Vagina (tissue), 2 donors: ENCODE measurements at regions not wholly inside any gene's neighbourhood (a gene's known extent, or its start where the extent isn't known, plus 50 kb on each side); places are given as distances from the start of the nearest gene placed in this dataset.

ENCODE experiments used
- DNase-seq, 2 donors: peaks; one replicate each; pipeline ENCODE4 v3.0.0-alpha.2; 2017; ENCODE audit errors: extremely low spot score in 2 of 2
- H3K27ac ChIP-seq: fragments of 200-600 bp; sonication (generic); one replicate; pipeline ENCODE4 v1.5.1; 2019
- H3K27me3 ChIP-seq: fragments of 200-600 bp; sonication (generic); one replicate; pipeline ENCODE4 v1.5.1; 2019
- H3K36me3 ChIP-seq, 2 donors: fragments of 200-600 bp; sonication (generic); one replicate each; pipeline ENCODE4 v1.5.1; 2017 to 2019
- H3K4me1 ChIP-seq: fragments of 200-600 bp; sonication (generic); one replicate; pipeline ENCODE4 v1.5.1; 2019
- H3K4me3 ChIP-seq, 2 donors: fragments of 200-600 bp; sonication (generic); 1 replicate in 1 of 2; 2 replicates in 1 of 2; pipeline ENCODE4 v1.5.1; 2016 to 2019
- H3K9me3 ChIP-seq: fragments of 200-600 bp; sonication (generic); one replicate; pipeline ENCODE4 v1.5.1; 2019
- CTCF ChIP-seq, 3 experiments: fragments of 450-650 bp in 2 of 3; fragments of 200-600 bp in 1 of 3; sonication (generic) in 1 of 3; IDR thresholded peaks; one replicate each; pipeline ENCODE4 v1.5.1; 2017 to 2019; ENCODE audit warnings: antibody characterized with exemption in 3 of 3, mild to moderate bottlenecking in 2 of 3, moderate library complexity in 2 of 3
- POLR2A ChIP-seq, 2 donors: fragments of 450-650 bp; IDR thresholded peaks; one replicate each; pipeline ENCODE4 v1.6.1; 2017; ENCODE audit warnings: antibody characterized with exemption in 2 of 2, mild to moderate bottlenecking in 2 of 2, moderate library complexity in 2 of 2
- POLR2AphosphoS5 ChIP-seq, 2 donors: sonication (generic); formaldehyde crosslinking; IDR thresholded peaks; one replicate each; pipeline ENCODE4 v1.9.0; 2017; ENCODE audit warnings: antibody characterized with exemption in 2 of 2, mild to moderate bottlenecking in 2 of 2, low read depth in 1 of 2; ENCODE audit not compliant: insufficient read depth in 1 of 2
- intact Hi-C: fragments of 100-400 bp; cut with DNase I; formaldehyde crosslinking; loops from one replicate; pipeline ENCODE4 v1.15.1; 2023

DNA sequence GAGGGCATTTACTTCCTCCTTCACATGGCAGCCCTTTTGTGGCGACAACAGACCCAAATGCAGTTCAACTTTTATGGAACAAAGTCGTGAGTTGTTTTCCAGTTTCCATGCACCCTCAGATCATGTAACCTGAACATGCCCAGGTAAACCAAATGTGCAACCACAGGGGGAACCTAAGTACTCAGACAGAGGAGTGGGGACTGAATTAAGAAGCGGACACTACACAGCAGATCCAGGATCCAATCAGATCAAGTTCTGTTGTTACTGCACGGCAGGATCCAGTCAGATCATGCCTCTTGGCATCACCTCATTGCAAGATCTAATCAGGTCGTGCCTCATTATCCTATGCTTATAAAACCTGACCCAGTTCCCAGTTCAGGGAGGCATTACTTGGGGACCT is 115.7 kb downstream of the MATN1 start:
- no peak for TF ChIP-seq POLR2A (IDR thresholded peaks at IDR 0.05)
- TF ChIP-seq POLR2AphosphoS5 (IDR thresholded peaks at IDR 0.05; ENCODE audit: insufficient read depth in 1 of 2, low read depth in 1 of 2): no peak
- no peak for TF ChIP-seq CTCF (IDR thresholded peaks at IDR 0.05)
- intact Hi-C loops: no loop called here
- Histone ChIP-seq H3K27ac (no peak overlapping the region), H3K27me3 (no peaks in the 10 kb centered on the region), H3K9me3 (no peaks in the 10 kb centered on the region), H3K4me3 (no peak overlapping the region), H3K4me1 (no peaks in the 10 kb centered on the region), H3K36me3 (no peaks in the 10 kb centered on the region)
- peak; percentile 43 to 49 for DNase-seq

GRCh38 chr1:30606166-30606565 is 117.2 kb downstream of the MATN1 start:
- Histone ChIP-seq H3K36me3 (no peaks in the 10 kb centered on the region), H3K4me3 (no peak overlapping the region), H3K4me1 (no peaks in the 10 kb centered on the region), H3K9me3 (no peaks in the 10 kb centered on the region), H3K27me3 (no peaks in the 10 kb centered on the region), H3K27ac (no peak overlapping the region)
- TF ChIP-seq POLR2AphosphoS5 (IDR thresholded peaks at IDR 0.05; ENCODE audit: insufficient read depth in 1 of 2, low read depth in 1 of 2) (no peak), CTCF (IDR thresholded peaks at IDR 0.05) (no peak), POLR2A (IDR thresholded peaks at IDR 0.05) (no peak)
- DNase-seq: peak; percentile 18 to 84
- intact Hi-C loops: no loop called here

DNA sequence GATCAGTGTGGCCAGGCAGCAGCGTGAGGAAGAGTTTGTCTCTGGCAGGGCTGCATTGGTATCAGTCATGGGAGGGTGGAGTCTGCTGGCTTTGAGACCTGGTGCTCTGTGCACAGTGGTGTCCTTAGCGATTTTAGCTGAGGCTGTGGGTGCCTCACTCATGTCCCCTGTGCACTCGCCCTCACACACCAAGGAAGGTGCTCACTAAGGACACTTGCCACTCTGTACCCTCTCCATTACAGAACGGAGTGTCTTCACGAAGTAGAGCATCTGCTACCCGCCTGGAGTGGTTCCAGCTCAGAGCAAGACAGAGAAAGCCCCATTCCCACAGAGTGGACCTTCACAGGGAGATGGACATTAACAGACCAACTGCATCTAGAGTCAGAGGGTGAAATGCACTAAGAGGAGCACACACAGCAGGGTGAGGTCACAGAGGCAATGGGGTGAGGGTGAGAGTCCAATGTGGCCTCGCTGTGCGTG is 117.9 kb downstream of the MATN1 start:
- Histone ChIP-seq H3K9me3 (no peaks in the 10 kb centered on the region), H3K4me3 (no peak overlapping the region), H3K36me3 (no peaks in the 10 kb centered on the region), H3K27ac (no peak overlapping the region), H3K4me1 (no peaks in the 10 kb centered on the region), H3K27me3 (no peaks in the 10 kb centered on the region)
- intact Hi-C loops: no loop called here
- DNase-seq: peak; percentile 44 to 93
- TF ChIP-seq CTCF (IDR thresholded peaks at IDR 0.05) (no peak), POLR2A (IDR thresholded peaks at IDR 0.05) (no peak), POLR2AphosphoS5 (IDR thresholded peaks at IDR 0.05; ENCODE audit: insufficient read depth in 1 of 2, low read depth in 1 of 2) (no peak)

DNA sequence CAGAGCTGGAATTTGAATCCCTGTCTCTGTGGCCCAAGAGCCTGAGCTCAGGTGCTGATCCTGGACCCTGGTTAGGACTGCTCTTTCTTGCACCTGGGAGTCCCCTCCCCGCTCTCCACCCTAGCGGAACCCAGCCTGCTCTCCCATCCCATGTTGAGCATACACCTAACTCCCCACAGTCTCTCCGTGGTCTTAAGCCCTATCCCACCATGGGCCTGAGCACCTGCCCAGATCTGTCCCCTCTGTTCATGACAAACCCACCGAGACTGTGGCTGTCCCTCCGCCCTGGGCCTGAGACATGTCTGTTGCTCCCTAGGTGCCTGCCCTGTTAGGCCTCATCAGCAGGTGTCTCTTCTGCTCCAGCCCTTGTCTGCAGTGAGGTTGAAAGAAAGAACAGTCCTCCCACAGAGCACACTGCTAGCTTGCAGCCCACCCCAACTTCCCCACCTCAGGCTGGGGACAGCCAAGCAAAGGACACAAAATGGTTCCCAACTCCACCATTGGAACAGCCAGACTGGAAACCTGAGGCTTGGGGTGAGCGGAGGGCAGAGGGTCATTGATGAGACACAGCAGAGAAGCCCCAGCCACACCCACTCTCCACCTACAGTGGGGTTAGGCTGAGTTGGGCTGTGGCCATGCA is 118.5 kb downstream of the MATN1 start:
- Histone ChIP-seq H3K27me3 (no peaks in the 10 kb centered on the region), H3K9me3 (no peaks in the 10 kb centered on the region), H3K4me3 (no peak overlapping the region), H3K36me3 (no peaks in the 10 kb centered on the region), H3K27ac (no peak overlapping the region), H3K4me1 (no peaks in the 10 kb centered on the region)
- TF ChIP-seq CTCF (IDR thresholded peaks at IDR 0.05): no peak
- TF ChIP-seq POLR2AphosphoS5 (IDR thresholded peaks at IDR 0.05; ENCODE audit: insufficient read depth in 1 of 2, low read depth in 1 of 2): no peak
- no peak for TF ChIP-seq POLR2A (IDR thresholded peaks at IDR 0.05)
- DNase-seq: peak; percentile 81 to 82
- intact Hi-C loops: no loop called here

GRCh38 chr1:30603081-30603858 is 120.1 kb downstream of the MATN1 start:
- H3K36me3 ChIP-seq: no peaks in the 10 kb centered on the region
- DNase-seq: peak; percentile 60 to 87
- intact Hi-C loops: no loop called here

More at GRCh38 chr1:30603081-30603858, 120.1 kb downstream of the MATN1 start:
- no peak for TF ChIP-seq CTCF (IDR thresholded peaks at IDR 0.05)
- TF ChIP-seq POLR2AphosphoS5 (IDR thresholded peaks at IDR 0.05; ENCODE audit: insufficient read depth in 1 of 2, low read depth in 1 of 2): no peak
- TF ChIP-seq POLR2A (IDR thresholded peaks at IDR 0.05): no peak
- H3K4me1 ChIP-seq: no peaks in the 10 kb centered on the region
- H3K9me3 ChIP-seq: no peaks in the 10 kb centered on the region
- H3K4me3 ChIP-seq: no peak overlapping the region
- no peaks in the 10 kb centered on the region for H3K27me3 ChIP-seq
- H3K27ac ChIP-seq: no peak overlapping the region
